Stimulated activated CD8-positive, alpha-beta memory T cell treated with anti-CD3 and anti-CD28 coated beads, Interleukin-7, amount 100 ng/mL, for 4 hours (primary cell): ENCODE measurements at regions not wholly inside any gene's neighbourhood (a gene's known extent, or its start where the extent isn't known, plus 50 kb on each side); places are given as distances from the start of the nearest gene placed in this dataset.

ENCODE experiments used
- DNase-seq, 2 donors: peaks; one replicate each; pipeline ENCODE4 v3.0.0-alpha.2; 2020; ENCODE audit warnings: low read depth in 2 of 2

GRCh38 chr3:104987859-104988258 is 378.9 kb upstream of the ALCAM start:
- DNase-seq = no peak

- DNase-seq = no peak
These were observed 378.2 kb upstream of the ALCAM start for GRCh38 chr3:104988496-104988895.

- no peak for DNase-seq
These were observed 376.8 kb upstream of the ALCAM start for GRCh38 chr3:104989878-104990277.

- no peak for DNase-seq
These were observed 376.0 kb upstream of the ALCAM start for GRCh38 chr3:104990758-104991157.

GRCh38 chr3:104992676-104993075 is 374.0 kb upstream of the ALCAM start:
- DNase-seq = no peak

- no peak for DNase-seq
These were observed 360.5 kb upstream of the ALCAM start for GRCh38 chr3:105006164-105006563.

GRCh38 chr3:105013657-105014056 is 353.1 kb upstream of the ALCAM start:
- DNase-seq = no peak

GRCh38 chr3:105014631-105015030 is 352.1 kb upstream of the ALCAM start:
- no peak for DNase-seq

- no peak for DNase-seq
These were observed 343.9 kb upstream of the ALCAM start for GRCh38 chr3:105022813-105023212.

GRCh38 chr3:105030211-105030610 is 336.5 kb upstream of the ALCAM start:
- DNase-seq = no peak

- DNase-seq = no peak
These were observed 334.2 kb upstream of the ALCAM start for GRCh38 chr3:105032541-105032940.

- no peak for DNase-seq
These were observed 333.6 kb upstream of the ALCAM start for GRCh38 chr3:105033081-105033480.

GRCh38 chr3:105039004-105039403 is 327.7 kb upstream of the ALCAM start:
- no peak for DNase-seq

- no peak for DNase-seq
These were observed 326.6 kb upstream of the ALCAM start for GRCh38 chr3:105040026-105040622.

GRCh38 chr3:105042586-105042985 is 324.1 kb upstream of the ALCAM start:
- DNase-seq = no peak

- DNase-seq = no peak
These were observed 315.6 kb upstream of the ALCAM start for GRCh38 chr3:105051111-105051510.

- DNase-seq = no peak
These were observed 314.7 kb upstream of the ALCAM start for GRCh38 chr3:105051972-105052371.

GRCh38 chr3:105062853-105063252 is 303.9 kb upstream of the ALCAM start:
- no peak for DNase-seq

- DNase-seq = no peak
These were observed 300.5 kb upstream of the ALCAM start for GRCh38 chr3:105065895-105066839.

- no peak for DNase-seq
These were observed 299.3 kb upstream of the ALCAM start for GRCh38 chr3:105067361-105067760.

GRCh38 chr3:105077060-105077822 is 289.5 kb upstream of the ALCAM start:
- no peak for DNase-seq

GRCh38 chr3:105083945-105084344 is 282.8 kb upstream of the ALCAM start:
- no peak for DNase-seq
